Right hindlimb (tissue), 1 donor: ENCODE measurements at regions not wholly inside any gene's neighbourhood (a gene's known extent, or its start where the extent isn't known, plus 50 kb on each side); places are given as distances from the start of the nearest gene placed in this dataset.
A peak's percentile ranks its signal among the peaks of the same experiment; 100 is the strongest.
"Not testable (repeated sequence)": the region's sequence is repeated elsewhere in the genome, so short reads cannot be mapped to it uniquely, and the experiment has no call there.

Experiments
- DNase-seq: peaks from one replicate; pipeline ENCODE4 v3.0.0-alpha.2; 2018

DNA sequence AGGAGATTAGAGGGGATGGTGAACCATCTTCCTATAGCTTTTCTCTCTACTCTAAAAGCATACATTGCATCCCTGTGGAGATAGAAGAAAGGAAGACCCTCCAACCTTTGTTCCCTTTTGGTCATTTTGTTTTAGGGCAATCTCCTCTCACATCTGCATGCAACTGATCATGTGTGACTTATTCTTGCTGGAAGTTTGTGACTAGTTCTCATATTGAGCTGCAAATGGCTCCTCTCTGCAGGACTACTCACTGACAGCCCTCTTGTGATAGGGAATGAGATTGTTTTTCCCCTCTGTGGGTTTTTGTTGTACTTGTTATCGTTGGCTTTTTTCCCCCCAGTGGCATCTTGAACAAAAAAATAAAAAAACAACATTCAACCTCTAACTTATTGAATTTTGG is 416.0 kb upstream of the CNTNAP5 start:
- no peak for DNase-seq

DNA sequence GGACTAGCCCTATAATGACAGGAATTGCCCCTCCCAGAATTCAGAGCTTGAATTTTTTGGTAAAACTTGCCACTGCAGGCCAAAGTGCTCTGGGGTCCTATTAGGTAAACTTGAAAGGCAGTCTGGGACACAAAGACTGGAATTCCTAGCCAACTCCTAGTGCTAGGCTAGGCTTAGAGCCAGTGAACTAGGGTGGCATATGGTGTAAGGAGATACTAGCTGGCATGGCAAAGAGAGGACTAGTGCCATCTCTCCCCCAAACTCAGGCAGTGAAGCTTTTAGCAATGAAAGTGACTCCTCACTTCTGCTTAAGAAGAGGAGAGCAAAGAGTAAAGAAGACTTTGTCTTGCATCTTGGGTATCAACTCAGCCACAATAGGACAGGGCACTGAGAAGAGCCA is 410.5 kb upstream of the CNTNAP5 start:
- no peak for DNase-seq

- DNase-seq: not testable (repeated sequence)
Observed at GRCh38 chr2:123618642-123619041, 406.4 kb upstream of the CNTNAP5 start.

- DNase-seq: no peak
Observed at GRCh38 chr2:123624816-123625215, 400.3 kb upstream of the CNTNAP5 start.

DNA sequence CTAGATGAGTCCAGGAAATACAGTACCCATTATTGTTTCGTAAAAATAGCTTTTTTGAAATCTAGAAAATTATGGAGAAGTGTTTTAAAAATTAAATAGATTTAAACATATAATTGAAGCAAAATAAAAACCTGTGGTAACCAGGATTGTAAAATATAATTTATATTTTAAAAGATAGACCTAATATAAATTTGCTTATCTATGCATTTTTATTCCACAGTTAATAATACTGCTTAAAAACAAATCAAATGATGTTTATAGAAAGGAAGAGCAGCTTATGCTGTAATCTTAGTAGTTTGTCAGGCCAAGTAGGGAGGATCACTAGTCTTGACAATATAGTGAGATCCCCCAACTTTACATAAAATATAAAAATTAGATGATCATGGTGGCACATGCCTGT is 388.9 kb upstream of the CNTNAP5 start:
- no peak for DNase-seq

- no peak for DNase-seq
Observed at GRCh38 chr2:123640685-123641335, 384.3 kb upstream of the CNTNAP5 start.

- DNase-seq: no peak
Observed at GRCh38 chr2:123644053-123644452, 381.0 kb upstream of the CNTNAP5 start.

DNA sequence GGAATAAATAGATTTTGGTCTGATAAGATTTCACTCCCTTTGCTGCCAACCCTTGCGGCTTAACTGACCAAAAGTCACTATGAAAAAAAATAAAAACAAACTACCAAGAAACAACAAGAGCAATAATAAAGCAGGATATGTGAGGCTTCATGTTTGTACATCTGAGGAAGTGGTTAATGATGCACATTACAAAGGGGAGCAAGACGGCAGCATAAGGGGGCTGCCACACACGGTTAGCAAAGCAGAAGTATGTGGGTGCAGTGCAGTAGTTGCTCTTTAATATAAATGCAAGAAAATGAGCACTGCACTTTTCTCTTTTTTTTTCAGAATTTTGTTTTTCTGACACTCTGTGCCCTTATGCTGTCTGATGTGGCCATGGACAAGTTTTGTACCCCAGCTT is 377.1 kb upstream of the CNTNAP5 start:
- DNase-seq: no peak

DNA sequence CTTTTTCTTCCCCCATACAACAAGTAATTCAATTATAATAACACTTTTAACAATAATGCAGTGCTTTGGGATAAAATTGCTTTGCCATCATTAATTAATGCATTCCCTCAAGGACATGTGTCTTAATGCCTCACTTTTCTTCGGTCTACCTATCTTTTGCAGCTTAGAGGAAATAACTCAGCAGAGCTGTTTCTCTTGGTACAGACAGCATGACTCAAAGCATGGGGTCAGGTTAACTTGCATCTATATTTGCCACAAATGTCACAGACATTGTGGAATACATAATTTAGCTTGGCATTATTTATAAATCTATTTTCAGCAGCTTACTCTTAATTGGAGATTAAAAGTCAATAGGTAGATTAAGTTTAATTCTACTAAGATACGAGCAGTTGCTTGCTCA is 376.1 kb upstream of the CNTNAP5 start:
- DNase-seq: no peak

- no peak for DNase-seq
Observed at GRCh38 chr2:123651151-123651550, 373.9 kb upstream of the CNTNAP5 start.

DNA sequence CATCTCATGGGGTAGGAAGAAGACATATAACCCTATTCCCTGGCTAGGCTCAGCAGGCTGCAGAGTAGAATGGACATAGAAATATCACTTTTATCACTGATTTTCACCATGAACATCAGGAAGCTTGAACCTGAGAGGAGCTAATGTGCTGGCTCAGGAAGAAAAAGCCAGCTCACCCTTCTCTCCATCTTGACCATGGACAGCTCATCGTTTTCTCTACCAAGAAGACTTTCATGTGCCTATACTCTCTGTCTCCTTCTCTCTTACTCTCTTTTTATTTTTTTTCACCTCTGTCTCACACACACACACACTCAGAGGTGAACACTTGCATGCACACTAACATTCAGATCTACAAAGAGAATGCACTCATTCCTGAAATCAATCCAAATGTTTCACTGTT is 372.8 kb upstream of the CNTNAP5 start:
- no peak for DNase-seq

DNA sequence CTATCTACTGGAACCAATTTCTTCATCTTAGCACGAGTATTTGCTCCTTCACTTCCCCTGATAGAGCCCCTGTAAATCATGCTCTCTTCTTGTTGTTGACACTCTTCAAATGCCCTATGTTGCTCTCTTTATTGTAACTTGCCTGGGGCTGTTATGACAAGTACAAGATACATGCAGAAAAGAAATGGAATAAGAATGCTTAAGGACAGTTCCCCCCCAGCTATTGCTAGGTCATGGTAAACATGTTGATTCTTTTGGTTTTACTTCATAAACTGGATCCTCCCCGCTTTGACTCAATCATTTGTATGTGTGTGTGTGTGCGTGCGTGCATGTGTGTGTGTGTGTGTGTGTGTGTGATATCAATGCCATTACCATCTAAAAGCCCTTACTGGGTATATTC is 368.5 kb upstream of the CNTNAP5 start:
- DNase-seq: no peak

DNA sequence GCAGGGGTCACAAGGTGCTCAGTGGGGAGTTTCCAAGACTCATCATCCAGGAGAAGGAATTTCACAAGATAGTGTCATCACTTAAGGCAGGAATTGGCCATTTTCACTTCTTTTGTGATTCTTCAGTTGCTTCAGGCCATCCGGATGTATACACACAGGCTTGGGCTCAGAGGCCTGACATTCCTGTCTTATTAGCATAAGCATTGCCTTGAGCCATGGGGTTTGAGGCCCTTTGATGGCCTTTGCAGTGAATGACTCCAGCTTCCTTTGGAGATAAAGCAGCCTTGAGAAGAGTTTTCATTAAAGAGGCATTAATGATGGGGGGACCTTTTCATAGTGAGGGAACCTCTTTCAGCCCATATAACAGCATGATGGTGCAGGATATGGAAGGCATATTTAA is 366.0 kb upstream of the CNTNAP5 start:
- DNase-seq: no peak

- no peak for DNase-seq
Observed at GRCh38 chr2:123670286-123670685, 354.8 kb upstream of the CNTNAP5 start.

- DNase-seq: not testable (repeated sequence)
Observed at GRCh38 chr2:123683797-123684196, 341.3 kb upstream of the CNTNAP5 start.

DNA sequence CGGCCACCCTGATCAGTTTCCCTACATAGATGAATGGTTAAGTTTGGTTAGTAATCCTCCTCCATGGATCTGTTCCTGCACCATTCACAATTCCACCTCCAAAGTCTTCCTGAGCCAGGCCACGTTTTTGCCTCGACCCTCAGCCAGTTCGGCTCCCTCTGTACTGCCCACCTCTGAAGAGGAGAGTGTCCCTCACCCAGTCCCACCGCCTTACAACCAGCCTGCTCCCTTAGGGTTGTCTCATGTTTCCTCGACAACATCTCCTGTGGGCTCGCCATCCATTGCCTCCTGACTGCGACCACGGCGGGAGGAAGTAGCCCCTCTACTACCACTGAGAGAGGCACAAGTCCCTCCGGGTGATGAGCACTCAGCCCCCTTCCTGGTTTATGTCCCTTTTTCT is 338.0 kb upstream of the CNTNAP5 start:
- no peak for DNase-seq

DNA sequence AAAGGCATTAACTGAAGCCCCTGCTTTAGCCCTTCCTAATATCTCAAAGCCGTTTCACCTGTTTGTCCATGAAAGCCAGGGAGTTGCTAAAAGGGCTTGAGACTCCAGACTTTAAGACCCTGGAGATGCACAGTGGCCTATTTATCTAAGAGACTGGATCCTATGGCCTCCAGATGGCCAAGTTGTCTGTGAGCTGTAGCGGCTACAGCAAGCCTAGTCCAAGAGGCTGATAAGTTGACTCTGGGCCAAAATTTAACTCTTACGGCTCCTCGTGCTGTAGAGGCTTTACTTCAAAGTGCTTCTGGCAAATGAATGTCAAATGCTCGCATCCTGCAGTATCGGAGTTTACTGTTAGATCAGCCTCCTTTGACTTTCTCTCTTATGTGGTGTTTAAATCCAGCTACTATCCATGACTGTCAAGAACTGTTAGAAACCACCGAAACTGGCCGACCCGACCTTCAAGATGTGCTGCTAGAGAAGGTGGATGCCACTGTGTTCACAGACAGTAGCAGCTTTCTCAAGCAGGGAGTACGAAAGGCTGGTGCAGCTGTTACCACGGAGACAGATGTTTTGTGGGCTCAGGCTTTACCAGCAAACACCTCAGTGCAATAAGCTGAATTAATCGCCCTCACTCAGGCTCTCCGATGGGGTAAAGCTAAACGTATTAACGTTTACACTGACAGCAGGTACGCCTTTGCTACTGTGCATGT is 336.7 kb upstream of the CNTNAP5 start:
- no peak for DNase-seq

DNA sequence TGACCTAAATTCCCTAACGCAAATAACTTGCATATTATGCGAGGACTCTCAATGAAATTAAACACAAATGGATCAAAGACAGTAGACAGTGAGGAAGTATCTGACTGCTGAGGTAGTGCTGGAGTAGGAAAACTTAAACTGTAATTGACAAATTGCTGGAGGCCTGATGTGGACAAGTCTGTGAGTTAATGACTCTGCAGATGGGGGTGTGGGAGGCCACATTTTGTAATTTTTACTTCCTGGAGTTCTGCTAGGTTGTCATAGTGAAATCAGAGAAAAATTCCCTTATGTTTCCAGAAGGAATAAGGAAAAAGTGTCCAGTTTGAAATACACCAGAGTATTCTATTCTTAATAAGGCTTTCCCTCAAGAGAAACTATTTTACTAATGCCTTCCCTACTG is 333.0 kb upstream of the CNTNAP5 start:
- no peak for DNase-seq

DNA sequence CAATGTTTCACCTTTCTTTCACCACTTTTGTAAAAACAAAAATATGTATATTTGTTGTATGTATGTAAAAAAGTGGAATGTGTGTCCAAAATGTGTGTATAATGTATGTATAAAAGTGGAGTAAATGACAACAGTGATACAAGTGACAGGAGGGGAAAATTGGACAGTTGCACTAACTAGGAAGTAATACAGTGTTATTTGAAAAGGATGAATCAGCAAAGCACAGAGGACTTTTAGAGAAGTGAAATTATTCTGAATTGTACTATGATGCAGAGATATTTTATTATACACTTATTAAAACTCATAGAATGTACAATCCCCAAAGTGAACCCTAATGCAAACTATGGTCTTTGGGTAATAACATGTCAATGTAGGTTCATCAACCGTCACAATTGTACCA is 331.3 kb upstream of the CNTNAP5 start:
- DNase-seq: no peak

DNA sequence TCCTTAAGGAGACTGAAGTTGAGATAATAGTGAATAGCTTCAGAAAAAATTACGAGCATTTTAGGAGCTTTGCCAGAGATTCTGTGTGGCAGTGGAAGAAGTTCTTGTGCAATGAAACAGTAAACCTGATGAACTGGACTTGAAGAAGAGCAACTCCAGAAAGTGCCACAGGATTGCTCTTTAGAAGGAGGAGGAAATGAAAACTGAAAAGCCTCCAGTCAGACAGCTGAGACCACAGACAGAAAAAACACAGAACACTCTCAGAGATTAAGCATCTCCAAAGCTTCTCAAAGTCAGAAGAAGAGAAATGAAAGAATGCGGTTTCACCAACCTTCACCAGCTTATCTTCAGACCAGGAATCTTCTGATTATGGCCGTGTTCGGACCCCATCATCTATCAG is 329.7 kb upstream of the CNTNAP5 start:
- no peak for DNase-seq

- DNase-seq: no peak
Observed at GRCh38 chr2:123696021-123696420, 329.1 kb upstream of the CNTNAP5 start.

GRCh38 chr2:123696799-123697410 is 328.2 kb upstream of the CNTNAP5 start:
- no peak for DNase-seq

- no peak for DNase-seq
Observed at GRCh38 chr2:123715467-123715982, 309.6 kb upstream of the CNTNAP5 start.

GRCh38 chr2:123717636-123718334 is 307.3 kb upstream of the CNTNAP5 start:
- peak; percentile 17 for DNase-seq
